CD14-positive monocyte (primary cell): ENCODE measurements at regions not wholly inside any gene's neighbourhood (a gene's known extent, or its start where the extent isn't known, plus 50 kb on each side); places are given as distances from the start of the nearest gene placed in this dataset.

Source experiments
- DNase-seq, 3 donors: peaks; one replicate each; pipeline ENCODE4 v3.0.0-alpha.2; 2011 to 2022
- H2AFZ ChIP-seq: 2 replicates; pipeline ENCODE4 v1.6.0; 2012; ENCODE audit warnings: mild to moderate bottlenecking, low read depth, low read length, inconsistent platforms; ENCODE audit not compliant: insufficient read depth, poor library complexity, severe bottlenecking
- H3K27ac ChIP-seq, 2 donors: 1 replicate in 1 of 2; 2 replicates in 1 of 2; pipeline ENCODE4 v1.5.1; 2012 to 2013; ENCODE audit warnings: low read length in 2 of 2, control low read depth in 1 of 2, inconsistent platforms in 1 of 2, low read depth in 1 of 2, mild to moderate bottlenecking in 1 of 2
- H3K27me3 ChIP-seq, 2 donors: one replicate each; pipeline versions ENCODE4 v1.6.0 to v1.6.1; 2011 to 2013; ENCODE audit warnings: low read length in 2 of 2; ENCODE audit not compliant: control insufficient read depth in 2 of 2, insufficient read depth in 2 of 2
- H3K36me3 ChIP-seq, 2 donors: replicated peaks in 1 of 2; 1 replicate in 1 of 2; 2 replicates in 1 of 2; pipeline versions ENCODE4 v1.5.1 to v1.6.1; 2012 to 2013; ENCODE audit warnings: low read length in 2 of 2, control low read depth in 1 of 2, inconsistent platforms in 1 of 2, mild to moderate bottlenecking in 1 of 2; ENCODE audit not compliant: insufficient read depth in 2 of 2, control insufficient read depth in 1 of 2
- H3K4me1 ChIP-seq, 2 donors: 1 replicate in 1 of 2; 2 replicates in 1 of 2; pipeline versions ENCODE4 v1.5.1 to v1.6.1; 2012 to 2013; ENCODE audit warnings: low read length in 2 of 2, control low read depth in 1 of 2, inconsistent platforms in 1 of 2, mild to moderate bottlenecking in 1 of 2, moderate library complexity in 1 of 2; ENCODE audit not compliant: insufficient read depth in 2 of 2, control insufficient read depth in 1 of 2
- H3K4me2 ChIP-seq: replicated peaks from 2 replicates; pipeline ENCODE3; 2012; ENCODE audit warnings: low read length, moderate library complexity, mild to moderate bottlenecking; ENCODE audit not compliant: poor library complexity, severe bottlenecking; ENCODE audit errors: extremely low read depth
- H3K4me3 ChIP-seq, 3 experiments: fragments of 200-600 bp in 1 of 3; sonication (generic) in 1 of 3; replicated peaks in 1 of 3; 1 replicate in 2 of 3; 2 replicates in 1 of 3; pipeline ENCODE4 v1.5.1; 2011 to 2013; ENCODE audit warnings: low read length in 3 of 3, mild to moderate bottlenecking in 3 of 3, control low read depth in 2 of 3, low read depth in 2 of 3, inconsistent platforms in 1 of 3, moderate library complexity in 1 of 3
- H3K79me2 ChIP-seq: 2 replicates; pipeline ENCODE4 v1.6.0; 2012; ENCODE audit warnings: mild to moderate bottlenecking, control low read depth, inconsistent platforms, low read length, moderate library complexity; ENCODE audit not compliant: insufficient read depth
- H3K9ac ChIP-seq: 2 replicates; pipeline ENCODE4 v1.6.0; 2017; ENCODE audit warnings: low read length, mild to moderate bottlenecking; ENCODE audit not compliant: insufficient read depth, poor library complexity, severe bottlenecking
- H3K9me3 ChIP-seq, 2 donors: replicated peaks in 1 of 2; 1 replicate in 1 of 2; 2 replicates in 1 of 2; pipeline versions ENCODE4 v1.5.1 to v1.6.1; 2012 to 2013; ENCODE audit warnings: low read length in 2 of 2, control low read depth in 1 of 2; ENCODE audit not compliant: control insufficient read depth in 1 of 2, insufficient read depth in 1 of 2
- H4K20me1 ChIP-seq: 2 replicates; pipeline ENCODE4 v1.6.0; 2012; ENCODE audit warnings: mild to moderate bottlenecking, low read length, control low read depth, moderate library complexity; ENCODE audit not compliant: insufficient read depth
- H3K27ac Mint-ChIP-seq, 7 donors: one replicate each; pipeline ENCODE4 v1.8.0; 2020; ENCODE audit warnings: mild to moderate bottlenecking in 7 of 7, mixed read lengths in 7 of 7, moderate library complexity in 6 of 7, inconsistent platforms in 2 of 7
- H3K27me3 Mint-ChIP-seq, 3 donors: one replicate each; pipeline ENCODE4 v1.8.0; 2021 to 2022; ENCODE audit warnings: low read depth in 3 of 3, mild to moderate bottlenecking in 3 of 3, mixed read lengths in 3 of 3, moderate library complexity in 3 of 3, inconsistent platforms in 1 of 3
- H3K36me3 Mint-ChIP-seq, 2 donors: one replicate each; pipeline ENCODE4 v1.8.0; 2020; ENCODE audit warnings: mixed read lengths in 2 of 2, inconsistent platforms in 1 of 2, mild to moderate bottlenecking in 1 of 2
- H3K4me1 Mint-ChIP-seq: one replicate; pipeline ENCODE4 v1.8.0; 2020; ENCODE audit warnings: mild to moderate bottlenecking, mixed read lengths
- H3K4me3 Mint-ChIP-seq, 2 donors: one replicate each; pipeline ENCODE4 v1.8.0; 2020; ENCODE audit warnings: mild to moderate bottlenecking in 2 of 2, mixed read lengths in 2 of 2, moderate library complexity in 1 of 2
- H3K9me3 Mint-ChIP-seq, 7 donors: one replicate each; pipeline ENCODE4 v1.8.0; 2020 to 2022; ENCODE audit warnings: mixed read lengths in 7 of 7, mild to moderate bottlenecking in 6 of 7, moderate library complexity in 6 of 7, inconsistent platforms in 2 of 7
- CTCF ChIP-seq: fragments of 200-600 bp; IDR thresholded peaks from one replicate; pipeline ENCODE4 v1.8.0; 2022; ENCODE audit warnings: antibody characterized with exemption, mild to moderate bottlenecking
- WGBS: methylation state at CpG from one replicate; pipeline ENCODE4 v1.1.5; 2013; ENCODE audit warnings: missing lambda C conversion rate; ENCODE audit not compliant: insufficient coverage; 5-methylcytosine and 5-hydroxymethylcytosine counted together
- intact Hi-C, 2 donors: fragments of 100-400 bp; cut with micrococcal nuclease; formaldehyde crosslinking; loops; one replicate each; pipeline versions ENCODE4 v1.15.0 to v1.15.1; 2023

- WGBS = no CpG with 5 or more reads among the region's 2 CpGs
- Histone ChIP-seq H3K36me3 (no peaks in the 10 kb centered on the region), H3K4me3 (no peak overlapping the region), H4K20me1 (no peaks in the 10 kb centered on the region), H3K79me2 (no peaks in the 10 kb centered on the region), H3K4me1 (peaks cover 13 to 24% of the 10 kb centered on the region in 2 donors), H2AFZ (no peak overlapping the region), H3K27ac (no peak overlapping the region), H3K9me3 (peaks cover 0 to 5% of the 10 kb centered on the region in 2 donors), H3K27me3 (no peaks in the 10 kb centered on the region), H3K9ac (no peak overlapping the region), H3K4me2 (no peak overlapping the region)
- intact Hi-C loops = no loop called here
- no peak for DNase-seq
- Mint-ChIP-seq H3K36me3 (peaks cover 0 to 6% of the 10 kb centered on the region in 2 donors), H3K4me3 (no peak overlapping the region), H3K27ac (no peak overlapping the region), H3K9me3 (peaks cover 4 to 12% (median 6%) of the 10 kb centered on the region in 7 donors), H3K4me1 (peaks cover 28% of the 10 kb centered on the region), H3K27me3 (peaks cover 0 to 5% (median 1%) of the 10 kb centered on the region in 3 donors)
- no peak for TF ChIP-seq CTCF
Observed at GRCh38 chr18:8994603-8995002, 107.9 kb upstream of the NDUFV2 start.

- Mint-ChIP-seq H3K27me3 (peaks cover 0 to 5% (median 1%) of the 10 kb centered on the region in 3 donors), H3K36me3 (peaks cover 0 to 6% of the 10 kb centered on the region in 2 donors), H3K27ac (no peak overlapping the region), H3K4me3 (no peak overlapping the region), H3K4me1 (peaks cover 23% of the 10 kb centered on the region), H3K9me3 (peaks cover 4 to 12% (median 6%) of the 10 kb centered on the region in 7 donors)
- Histone ChIP-seq H3K79me2 (no peaks in the 10 kb centered on the region), H3K4me2 (no peak overlapping the region), H3K36me3 (no peaks in the 10 kb centered on the region), H3K9me3 (peaks cover 0 to 5% of the 10 kb centered on the region in 2 donors), H3K27ac (no peak overlapping the region), H3K27me3 (no peaks in the 10 kb centered on the region), H3K4me3 (no peak overlapping the region), H3K9ac (no peak overlapping the region), H3K4me1 (peaks cover 13 to 20% of the 10 kb centered on the region in 2 donors), H2AFZ (no peak overlapping the region), H4K20me1 (no peaks in the 10 kb centered on the region)
- TF ChIP-seq CTCF = no peak
- intact Hi-C loops = no loop called here
- no CpG with 5 or more reads among the region's 3 CpGs for WGBS
- no peak for DNase-seq
Observed at GRCh38 chr18:8995096-8995495, 107.4 kb upstream of the NDUFV2 start.
